ENCODE measurements at regions not wholly inside any gene's neighbourhood (a gene's known extent, or its start where the extent isn't known, plus 50 kb on each side); places are given as distances from the start of the nearest gene placed in this dataset.
"Not testable (repeated sequence)": the region's sequence is repeated elsewhere in the genome, so short reads cannot be mapped to it uniquely, and the experiment has no call there.

GRCh38 chr14:105740272-105740671, 213.9 kb downstream of the TMEM121 start:
- not testable (repeated sequence) for TF ChIP-seq POLR2AphosphoS5, CTCF, POLR2A, EP300 (IDR thresholded peaks at IDR 0.05)

Measured in stomach (tissue), 4 donors.